DMS79 (cell line): ENCODE measurements at regions not wholly inside any gene's neighbourhood (a gene's known extent, or its start where the extent isn't known, plus 50 kb on each side); places are given as distances from the start of the nearest gene placed in this dataset.

Experiments used
- DNase-seq: peaks from one replicate; lab custom pipeline; 2025; lab: John Stamatoyannopoulos, UW

DNA sequence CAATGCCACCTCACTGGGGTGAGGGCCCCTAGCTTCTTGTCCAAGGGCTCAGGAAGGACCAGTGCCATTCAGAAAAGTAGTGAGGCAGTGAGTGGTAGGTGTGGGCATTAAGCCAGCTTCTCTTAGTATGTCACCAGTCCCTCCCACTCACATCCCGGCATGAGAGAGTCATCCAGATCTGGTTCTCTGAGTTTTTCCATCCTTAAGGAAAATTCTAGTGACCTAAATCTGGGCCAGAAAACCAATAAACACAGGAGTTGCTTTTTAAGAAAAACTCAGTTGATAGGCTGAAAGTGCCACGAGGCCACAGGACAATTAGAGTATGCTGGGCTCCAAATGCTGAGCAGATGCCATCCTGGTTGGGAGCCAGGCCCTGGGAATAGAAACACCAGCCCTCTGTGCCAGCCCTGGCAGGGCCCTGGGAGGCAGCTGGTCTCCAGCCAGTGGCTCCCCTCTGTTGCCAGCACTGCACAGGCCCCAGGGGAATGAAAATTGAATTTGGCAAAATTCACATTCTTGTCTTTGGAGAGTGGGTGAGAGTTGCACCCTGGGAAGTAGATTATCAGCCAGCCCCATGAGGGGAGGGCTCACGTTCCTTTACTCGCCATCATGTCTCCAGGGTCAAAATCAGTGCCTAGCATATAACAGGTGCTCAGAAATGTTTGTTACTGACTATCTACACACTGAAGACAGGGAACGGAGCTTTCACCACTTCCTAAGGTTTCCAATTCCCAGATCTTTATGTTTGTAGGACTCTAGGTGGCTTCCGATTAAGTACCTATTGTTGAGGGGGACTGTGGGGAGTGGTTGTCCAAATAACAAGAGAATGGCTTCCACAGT, 52.8 kb downstream of the FAM43A start:
- no peak for DNase-seq

DNA sequence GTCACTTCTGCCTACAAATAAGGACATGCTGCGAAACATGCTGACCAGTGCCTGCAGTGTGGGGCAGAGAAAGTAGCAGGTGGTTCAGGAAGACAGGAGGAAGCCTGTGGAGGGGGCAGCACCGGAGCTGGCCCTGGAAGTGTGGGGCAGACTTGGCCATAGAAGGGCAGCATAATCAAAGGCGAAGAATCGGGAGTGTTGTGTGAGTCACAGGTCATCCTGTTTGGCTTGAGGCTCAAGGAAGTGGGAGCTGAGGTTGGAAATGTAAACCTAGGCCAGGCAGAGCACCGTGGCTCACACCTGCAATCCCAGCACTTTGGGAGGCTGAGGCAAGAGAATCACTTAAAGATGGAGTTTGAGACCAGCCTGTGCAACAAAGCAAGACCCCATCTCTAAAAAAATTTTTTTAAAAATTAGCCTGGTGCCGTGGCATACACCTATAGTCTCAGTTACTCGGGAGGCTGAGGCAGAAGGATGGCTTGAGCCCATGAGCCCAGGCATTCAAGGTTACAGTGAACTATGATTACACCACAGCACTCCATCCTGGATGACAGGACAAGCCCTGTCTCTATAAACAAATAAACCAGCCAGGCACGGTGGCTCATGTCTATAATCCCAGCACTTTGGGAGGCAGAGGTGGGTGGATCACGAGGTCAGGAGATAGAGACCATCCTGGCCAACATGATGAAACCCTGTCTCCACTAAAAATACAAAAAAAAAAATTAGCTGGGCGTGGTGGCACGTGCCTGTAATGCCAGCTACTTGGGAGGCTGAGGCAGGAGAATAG, 54.0 kb downstream of the FAM43A start:
- DNase-seq: no peak

DNA sequence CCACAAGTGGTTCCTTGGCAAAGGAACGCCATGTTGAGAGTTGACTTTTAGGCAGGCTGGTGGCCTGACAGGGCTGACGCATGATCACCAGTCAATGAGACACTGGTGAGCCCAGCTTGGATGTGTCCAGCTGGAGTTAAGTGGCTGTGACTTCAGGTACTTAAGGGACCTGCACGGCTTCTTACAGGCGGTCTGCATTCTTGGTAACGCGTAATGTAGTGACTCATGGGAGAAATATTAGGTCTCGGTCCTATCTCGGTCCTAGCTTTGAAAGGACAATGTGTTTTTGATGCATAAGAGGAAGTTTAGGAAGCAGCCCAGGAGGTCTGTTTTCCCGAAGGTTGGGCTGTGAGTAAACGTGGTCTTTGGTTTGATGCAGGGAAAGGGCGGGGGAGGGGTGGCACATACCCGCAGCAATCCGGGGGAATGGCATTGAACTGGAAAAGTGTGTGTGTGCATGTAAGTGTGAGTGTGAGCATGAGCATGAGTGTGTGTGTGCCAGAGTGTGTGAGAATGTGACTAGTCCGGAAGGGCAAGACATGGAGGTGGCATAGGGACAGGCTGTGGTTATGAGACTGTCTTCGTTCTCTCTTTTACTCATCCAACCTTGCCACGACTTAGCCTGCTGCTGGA, 55.3 kb downstream of the FAM43A start:
- peak; percentile 72 for DNase-seq

DNA sequence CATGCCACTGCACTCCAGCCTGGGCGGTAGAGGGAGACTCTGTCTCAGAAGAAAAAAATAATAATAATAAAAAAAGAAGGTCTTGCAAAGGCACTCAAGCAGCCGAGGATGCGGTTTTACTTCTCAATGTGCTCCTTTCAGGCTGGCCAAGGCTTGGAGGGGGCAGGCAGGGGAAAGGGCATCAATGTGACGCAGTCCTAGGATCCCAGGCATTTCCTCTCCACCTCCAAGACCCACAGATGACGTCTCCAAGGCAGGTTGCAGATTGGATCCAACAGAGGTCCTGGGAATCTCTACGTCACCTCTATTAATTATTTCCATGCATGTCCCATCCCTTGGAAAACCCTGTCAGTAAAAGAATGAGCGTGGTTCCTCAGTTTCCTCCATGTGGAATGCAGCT, 56.2 kb downstream of the FAM43A start:
- DNase-seq: no peak

- DNase-seq: no peak
Observed at GRCh38 chr3:194744826-194745225, 59.1 kb downstream of the FAM43A start.

GRCh38 chr3:194745422-194746184, 59.9 kb downstream of the FAM43A start:
- no peak for DNase-seq

GRCh38 chr3:194748225-194748624, 62.5 kb downstream of the FAM43A start:
- DNase-seq: no peak

GRCh38 chr3:194749631-194750490, 64.2 kb downstream of the FAM43A start:
- no peak for DNase-seq

DNA sequence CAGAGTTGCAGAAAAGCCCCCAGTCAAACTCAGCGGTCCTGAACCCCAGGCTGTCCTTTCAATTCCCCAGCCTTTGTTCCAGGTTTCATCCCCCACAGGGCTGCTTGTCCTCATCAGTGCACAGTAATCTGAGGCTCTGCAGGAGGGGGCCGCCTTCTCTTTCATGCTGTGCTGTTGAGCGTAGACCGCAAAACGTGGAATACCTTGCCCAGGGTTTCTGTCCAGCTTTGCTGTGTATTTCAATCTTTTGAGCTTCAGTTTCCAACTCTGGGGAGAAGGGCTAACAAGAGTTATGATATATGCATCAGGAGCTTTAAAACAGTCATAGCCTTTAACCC, 64.8 kb downstream of the FAM43A start:
- no peak for DNase-seq

DNA sequence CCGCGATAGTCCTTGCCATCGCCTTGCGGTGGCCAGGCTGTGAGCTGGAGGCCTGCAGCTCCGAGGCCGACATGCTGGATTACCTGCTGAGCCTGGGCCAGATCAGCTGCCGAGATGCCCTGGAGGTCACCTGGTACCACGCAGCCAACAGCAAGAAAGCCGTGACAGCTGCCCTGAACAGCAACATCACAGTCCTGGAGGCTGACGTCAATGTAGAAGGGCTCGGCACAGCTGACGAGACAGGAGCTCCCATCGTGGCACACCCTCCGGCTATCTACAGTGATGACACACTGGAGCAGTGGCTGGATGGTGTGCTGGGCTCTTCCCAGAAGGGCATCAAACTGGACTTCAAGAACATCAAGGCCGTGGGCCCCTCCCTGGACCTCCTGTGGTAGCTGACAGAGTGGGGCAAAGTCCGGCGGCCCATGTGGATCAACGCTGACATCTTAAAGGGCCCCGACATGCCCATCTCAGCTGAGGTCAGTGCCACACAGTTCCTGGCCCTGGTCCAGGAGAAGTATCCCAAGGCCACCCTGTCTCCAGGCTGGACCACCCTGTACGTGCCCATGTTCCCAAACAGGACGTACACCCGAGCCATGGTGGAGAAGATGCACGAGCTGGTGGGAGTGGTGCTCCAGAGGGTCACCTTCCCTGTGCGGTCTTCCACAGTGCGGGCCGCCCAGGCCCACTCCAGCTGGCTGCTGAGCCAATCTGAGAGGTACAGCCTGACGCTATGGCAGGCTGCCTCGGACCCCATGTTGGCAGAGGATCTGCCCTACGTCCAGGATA, 70.2 kb downstream of the FAM43A start:
- DNase-seq: no peak

- no peak for DNase-seq
Observed at GRCh38 chr3:194756460-194756779, 70.7 kb downstream of the FAM43A start.

GRCh38 chr3:194756791-194757325, 71.2 kb downstream of the FAM43A start:
- DNase-seq: no peak

DNA sequence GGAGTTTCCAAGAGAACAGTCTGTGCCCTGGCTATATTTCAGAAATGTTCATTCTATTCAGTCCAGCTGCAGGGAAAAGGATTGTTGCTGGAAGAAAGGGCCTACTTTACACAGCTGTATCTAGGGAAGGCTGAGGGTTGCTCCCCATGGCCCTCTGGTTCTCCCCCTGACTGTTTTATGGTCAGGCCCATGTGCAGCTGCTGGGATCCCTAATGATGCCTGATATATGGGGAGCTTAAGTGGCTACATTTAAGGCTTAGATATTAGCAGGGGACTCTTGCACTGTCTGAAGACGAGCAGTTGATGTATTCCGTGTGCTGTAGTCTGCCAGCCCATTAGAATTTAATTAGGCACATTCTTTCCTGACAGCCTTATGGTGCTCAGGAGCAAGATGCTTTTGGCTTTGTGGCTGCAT, 72.0 kb downstream of the FAM43A start:
- no peak for DNase-seq

DNA sequence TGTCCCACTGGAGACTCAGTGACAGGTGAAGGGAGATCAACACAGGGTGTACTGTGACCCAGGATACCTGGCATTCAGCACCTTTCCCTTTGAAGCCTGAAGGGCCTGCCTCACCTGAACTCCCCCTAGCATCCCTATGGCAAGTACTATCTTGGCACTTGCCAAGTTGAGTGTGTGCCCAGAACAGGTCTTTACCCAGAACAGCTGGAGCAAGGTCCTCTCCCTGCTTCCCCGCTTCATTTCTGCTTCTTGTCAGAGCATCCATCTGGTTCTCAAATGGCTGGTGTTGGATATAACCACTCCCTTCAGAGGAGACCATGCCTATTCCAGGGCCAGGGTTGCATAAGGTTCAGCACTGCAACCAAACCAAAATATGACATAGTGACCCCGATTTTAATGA, 73.0 kb downstream of the FAM43A start:
- DNase-seq: no peak

- DNase-seq: peak; percentile 42
Observed at GRCh38 chr3:194760494-194761137, 74.9 kb downstream of the FAM43A start.

GRCh38 chr3:194761384-194761783, 75.7 kb downstream of the FAM43A start:
- peak; percentile 92 for DNase-seq

DNA sequence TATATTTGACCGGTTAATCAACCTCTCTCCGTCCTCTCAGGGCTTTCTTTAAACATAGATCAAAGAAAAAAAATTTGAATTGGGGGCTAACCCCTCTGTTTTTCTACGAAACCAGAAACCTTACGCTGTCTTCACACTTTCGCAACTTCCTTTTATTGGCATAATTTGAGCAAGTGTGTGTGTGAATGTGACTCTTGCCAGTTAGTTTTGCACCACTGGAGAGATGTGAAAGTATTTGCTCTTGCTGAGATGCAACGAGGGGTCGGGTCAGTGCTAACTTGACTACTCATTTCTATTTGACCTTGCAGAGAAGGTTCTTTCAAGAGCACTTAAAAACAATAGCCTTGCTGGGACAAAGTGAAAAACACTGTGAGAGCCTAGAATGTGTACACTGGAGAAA, 81.2 kb downstream of the FAM43A start:
- DNase-seq: no peak

DNA sequence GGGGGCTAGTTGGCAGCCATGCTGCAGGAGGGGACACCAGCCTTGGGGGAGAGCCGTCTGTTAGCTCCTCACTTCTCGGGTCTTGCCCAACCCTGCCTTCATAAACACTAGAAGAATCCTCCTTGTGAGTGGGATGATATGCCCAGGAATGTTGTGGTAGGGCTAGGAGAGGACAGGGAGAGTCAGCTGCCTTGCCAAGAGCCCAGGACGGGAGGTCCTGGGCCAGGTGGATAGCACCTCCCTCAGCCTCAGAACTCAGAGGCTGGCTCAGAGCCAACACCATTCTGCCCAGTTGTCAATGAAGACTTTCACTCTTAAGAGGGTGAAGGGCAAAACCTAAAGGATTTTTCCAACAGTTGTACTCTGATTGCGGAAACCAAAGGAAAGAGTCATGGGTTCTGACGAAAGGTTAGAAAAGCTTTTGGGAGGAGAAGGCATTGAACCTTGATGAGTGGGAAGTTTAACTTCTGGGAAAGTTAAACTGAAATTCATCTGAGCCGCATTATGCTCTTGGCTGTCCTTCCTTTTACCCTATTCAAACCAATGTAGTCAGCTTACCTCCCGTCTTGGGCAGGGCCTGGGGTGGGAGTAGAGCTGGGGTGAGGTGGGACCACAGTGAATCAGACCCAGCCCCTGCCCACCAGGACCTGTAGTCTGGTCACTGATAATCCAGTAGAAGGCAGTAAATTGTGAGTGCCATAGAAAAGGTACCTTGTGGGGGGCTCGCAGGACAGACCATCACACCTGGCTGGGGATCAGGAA, 81.9 kb downstream of the FAM43A start:
- DNase-seq: no peak

DNA sequence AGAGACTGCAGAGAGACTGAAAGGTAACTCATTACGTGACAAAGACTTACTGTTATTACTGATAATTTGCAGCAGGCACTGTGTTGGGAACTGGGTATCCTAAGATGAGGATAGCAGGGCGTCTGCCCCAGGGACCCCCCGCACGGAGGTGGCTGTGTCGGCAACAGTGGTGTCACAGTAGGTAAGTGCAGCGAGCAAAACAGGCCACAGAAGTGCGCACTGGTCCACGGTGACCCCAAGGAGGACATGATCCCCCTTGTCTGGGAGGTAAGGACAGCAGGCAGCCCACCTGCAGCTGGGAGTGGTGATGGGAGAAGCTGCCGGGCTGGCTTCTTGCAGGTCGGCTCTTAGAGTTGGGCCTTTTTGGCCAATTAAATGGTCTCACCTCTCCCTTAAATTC, 82.9 kb downstream of the FAM43A start:
- DNase-seq: no peak
